Mesendoderm (in vitro differentiated cells): ENCODE measurements at regions not wholly inside any gene's neighbourhood (a gene's known extent, or its start where the extent isn't known, plus 50 kb on each side); places are given as distances from the start of the nearest gene placed in this dataset.

Experiments
- DNase-seq: peaks from one replicate; pipeline ENCODE4 v3.0.0; 2013
- H2AK5ac ChIP-seq: 2 replicates; pipeline ENCODE4 v1.6.1; 2013; ENCODE audit warnings: low read length, inconsistent platforms
- H2BK120ac ChIP-seq: 2 replicates; pipeline ENCODE4 v1.6.1; 2013; ENCODE audit warnings: low read depth, mild to moderate bottlenecking, low read length, moderate library complexity, mixed read lengths
- H2BK15ac ChIP-seq: replicated peaks from 2 replicates; pipeline ENCODE4 v1.6.1; 2013; ENCODE audit warnings: low read depth, mild to moderate bottlenecking, moderate library complexity
- H2BK5ac ChIP-seq: 2 replicates; pipeline ENCODE4 v1.6.1; 2013; ENCODE audit warnings: low read length, inconsistent platforms
- H3K18ac ChIP-seq: 2 replicates; pipeline ENCODE4 v1.6.1; 2013; ENCODE audit warnings: mild to moderate bottlenecking, low read length, mixed read lengths
- H3K23ac ChIP-seq: one replicate; pipeline ENCODE4 v1.6.1; 2013; ENCODE audit warnings: low read length
- H3K27ac ChIP-seq: 2 replicates; pipeline ENCODE4 v1.5.1; 2013; ENCODE audit warnings: low read depth, mild to moderate bottlenecking, inconsistent platforms, low read length, moderate library complexity
- H3K27me3 ChIP-seq: 2 replicates; pipeline ENCODE4 v1.6.1; 2013; ENCODE audit warnings: low read length, control low read depth, mild to moderate bottlenecking, inconsistent platforms; ENCODE audit not compliant: insufficient read depth, poor library complexity
- H3K36me3 ChIP-seq: 2 replicates; pipeline ENCODE4 v1.6.1; 2013; ENCODE audit warnings: low read length, inconsistent platforms; ENCODE audit not compliant: control insufficient read depth, insufficient read depth
- H3K4ac ChIP-seq: one replicate; pipeline ENCODE4 v1.6.1; 2013; ENCODE audit warnings: low read depth, mild to moderate bottlenecking, low read length, moderate library complexity
- H3K4me1 ChIP-seq: 2 replicates; pipeline ENCODE4 v1.6.1; 2013; ENCODE audit warnings: low read depth, low read length, inconsistent platforms; ENCODE audit not compliant: control insufficient read depth
- H3K4me2 ChIP-seq: 2 replicates; pipeline ENCODE4 v1.6.1; 2013; ENCODE audit warnings: low read length
- H3K4me3 ChIP-seq: 2 replicates; pipeline ENCODE4 v1.5.1; 2013; ENCODE audit warnings: mild to moderate bottlenecking, low read length
- H3K56ac ChIP-seq: one replicate; pipeline ENCODE4 v1.6.1; 2013; ENCODE audit warnings: low read length
- H3K79me1 ChIP-seq: 2 replicates; pipeline ENCODE4 v1.6.1; 2013; ENCODE audit warnings: low read length, inconsistent platforms
- H3K79me2 ChIP-seq: 2 replicates; pipeline ENCODE4 v1.6.1; 2013; ENCODE audit warnings: mild to moderate bottlenecking, low read length; ENCODE audit not compliant: control insufficient read depth, insufficient read depth
- H3K9ac ChIP-seq: 2 replicates; pipeline ENCODE4 v1.6.1; 2013; ENCODE audit warnings: low read length, inconsistent platforms
- H4K5ac ChIP-seq: one replicate; pipeline ENCODE4 v1.6.1; 2013; ENCODE audit warnings: low read length
- H4K8ac ChIP-seq: one replicate; pipeline ENCODE4 v1.6.1; 2013; ENCODE audit warnings: low read depth, mild to moderate bottlenecking, control low read depth, low read length, moderate library complexity
- WGBS: extraction: QIAGEN DNeasy Blood & Tissue Kit; methylation state at CpG from one replicate; pipeline ENCODE4 v1.1.7; 2013; ENCODE audit warnings: low lambda C conversion rate, missing lambda C conversion rate; ENCODE audit not compliant: insufficient coverage; ENCODE audit errors: extremely low coverage; 5-methylcytosine and 5-hydroxymethylcytosine counted together

- Histone ChIP-seq H2BK120ac (no peak overlapping the region), H3K18ac (no peak overlapping the region), H2AK5ac (no peak overlapping the region), H3K23ac (no peak overlapping the region), H4K5ac (no peak overlapping the region), H3K79me2 (no peaks in the 10 kb centered on the region), H3K27me3 (no peaks in the 10 kb centered on the region), H4K8ac (no peak overlapping the region), H3K9ac (no peak overlapping the region), H3K4me2 (no peak overlapping the region), H3K4me1 (peaks cover 7% of the 10 kb centered on the region), H3K27ac (no peak overlapping the region), H2BK15ac (no peak overlapping the region), H3K4ac (no peak overlapping the region), H3K56ac (no peak overlapping the region), H3K79me1 (no peaks in the 10 kb centered on the region), H2BK5ac (no peak overlapping the region), H3K4me3 (no peak overlapping the region), H3K36me3 (no peaks in the 10 kb centered on the region)
- DNase-seq: no peak
- WGBS: no CpG with 5 or more reads among the region's 11 CpGs
These were observed 242.1 kb upstream of the TLE3 start for GRCh38 chr15:70339571-70340493.

- Histone ChIP-seq H3K23ac (no peak overlapping the region), H3K9ac (no peak overlapping the region), H3K79me1 (no peaks in the 10 kb centered on the region), H4K8ac (no peak overlapping the region), H2BK15ac (no peak overlapping the region), H4K5ac (no peak overlapping the region), H3K79me2 (no peaks in the 10 kb centered on the region), H3K18ac (no peak overlapping the region), H3K27ac (no peak overlapping the region), H2BK5ac (no peak overlapping the region), H2AK5ac (no peak overlapping the region), H3K4me1 (no peaks in the 10 kb centered on the region), H3K4ac (no peak overlapping the region), H3K4me2 (no peak overlapping the region), H3K56ac (no peak overlapping the region), H3K36me3 (no peaks in the 10 kb centered on the region), H3K27me3 (no peaks in the 10 kb centered on the region), H2BK120ac (no peak overlapping the region), H3K4me3 (no peak overlapping the region)
- WGBS: no CpG with 5 or more reads among the region's 18 CpGs
- DNase-seq: no peak
These were observed 239.8 kb upstream of the TLE3 start for GRCh38 chr15:70337277-70338186.

- H2BK15ac ChIP-seq: no peak overlapping the region
- DNase-seq: no peak
- no peak overlapping the region for H3K18ac ChIP-seq
- H3K4ac ChIP-seq: no peak overlapping the region
- no peaks in the 10 kb centered on the region for H3K79me2 ChIP-seq
- no peaks in the 10 kb centered on the region for H3K27me3 ChIP-seq
- no peak overlapping the region for H3K56ac ChIP-seq
- H2BK5ac ChIP-seq: no peak overlapping the region
- no peak overlapping the region for H4K5ac ChIP-seq
- H3K36me3 ChIP-seq: no peaks in the 10 kb centered on the region
- H3K23ac ChIP-seq: no peak overlapping the region
- no peak overlapping the region for H3K4me3 ChIP-seq
- H3K79me1 ChIP-seq: no peaks in the 10 kb centered on the region
- no peak overlapping the region for H2BK120ac ChIP-seq
- no peak overlapping the region for H4K8ac ChIP-seq
- H3K9ac ChIP-seq: no peak overlapping the region
- no peak overlapping the region for H3K4me2 ChIP-seq
- no CpG with 5 or more reads among the region's 6 CpGs for WGBS
- H3K27ac ChIP-seq: no peak overlapping the region
- no peak overlapping the region for H2AK5ac ChIP-seq
- H3K4me1 ChIP-seq: no peaks in the 10 kb centered on the region
These were observed 238.8 kb upstream of the TLE3 start for GRCh38 chr15:70336425-70337009.

- Histone ChIP-seq H3K56ac (no peak overlapping the region), H4K8ac (no peak overlapping the region), H2AK5ac (no peak overlapping the region), H3K36me3 (no peaks in the 10 kb centered on the region), H4K5ac (no peak overlapping the region), H3K4me2 (no peak overlapping the region), H2BK5ac (no peak overlapping the region), H3K4me1 (no peaks in the 10 kb centered on the region), H3K79me2 (no peaks in the 10 kb centered on the region), H2BK15ac (no peak overlapping the region), H3K18ac (no peak overlapping the region), H3K4me3 (no peak overlapping the region), H3K23ac (no peak overlapping the region), H3K9ac (no peak overlapping the region), H2BK120ac (no peak overlapping the region), H3K27me3 (no peaks in the 10 kb centered on the region), H3K27ac (no peak overlapping the region), H3K4ac (no peak overlapping the region), H3K79me1 (no peaks in the 10 kb centered on the region)
- no peak for DNase-seq
- WGBS: no CpG with 5 or more reads among the region's 5 CpGs
These were observed 236.6 kb upstream of the TLE3 start for GRCh38 chr15:70334286-70334685.

- Histone ChIP-seq H2BK15ac (no peak overlapping the region), H2AK5ac (no peak overlapping the region), H3K36me3 (no peaks in the 10 kb centered on the region), H3K79me2 (no peaks in the 10 kb centered on the region), H3K4me3 (no peak overlapping the region), H3K18ac (no peak overlapping the region), H3K4me1 (peaks cover 3% of the 10 kb centered on the region), H3K56ac (no peak overlapping the region), H3K27ac (no peak overlapping the region), H3K27me3 (no peaks in the 10 kb centered on the region), H3K9ac (no peak overlapping the region), H3K4ac (no peak overlapping the region), H4K8ac (no peak overlapping the region), H3K4me2 (no peak overlapping the region), H2BK120ac (no peak overlapping the region), H2BK5ac (no peak overlapping the region), H3K23ac (no peak overlapping the region), H3K79me1 (no peaks in the 10 kb centered on the region), H4K5ac (no peak overlapping the region)
- DNase-seq: no peak
- WGBS: no CpG with 5 or more reads among the region's 8 CpGs
These were observed 231.5 kb upstream of the TLE3 start for GRCh38 chr15:70329179-70329578.
